Neural crest cell (in vitro differentiated cells): ENCODE measurements at regions not wholly inside any gene's neighbourhood (a gene's known extent, or its start where the extent isn't known, plus 50 kb on each side); places are given as distances from the start of the nearest gene placed in this dataset.
A peak's percentile ranks its signal among the peaks of the same experiment; 100 is the strongest.

Source experiments
- DNase-seq: peaks from one replicate; pipeline ENCODE4 v3.0.0; 2021; ENCODE audit warnings: low read depth, mixed read lengths, low spot score
- H3K27ac Mint-ChIP-seq: one replicate; pipeline ENCODE4 v1.8.0; 2021; ENCODE audit warnings: mild to moderate bottlenecking, mixed read lengths; ENCODE audit not compliant: unreplicated experiment
- H3K27me3 Mint-ChIP-seq: 2 replicates; pipeline ENCODE4 v1.8.0; 2021; ENCODE audit warnings: low read depth, mild to moderate bottlenecking, mixed read lengths
- H3K36me3 Mint-ChIP-seq: 2 replicates; pipeline ENCODE4 v1.8.0; 2021; ENCODE audit warnings: low read depth, mild to moderate bottlenecking, mixed read lengths
- H3K4me1 Mint-ChIP-seq: 2 replicates; pipeline ENCODE4 v1.8.0; 2021; ENCODE audit warnings: mixed read lengths
- H3K4me3 Mint-ChIP-seq: one replicate; pipeline ENCODE4 v1.8.0; 2021; ENCODE audit warnings: mild to moderate bottlenecking, mixed read lengths
- H3K9me3 Mint-ChIP-seq: 2 replicates; pipeline ENCODE4 v1.8.0; 2021; ENCODE audit warnings: mixed read lengths
- TF ChIP-seq, protein P1 (sequence below): fragments of 200-600 bp; sonication (generic); conservative IDR thresholded peaks from 2 replicates; pipeline ENCODE4 v1.5.0; 2021; ENCODE audit warnings: antibody characterized with exemption, mild to moderate bottlenecking

DNA sequence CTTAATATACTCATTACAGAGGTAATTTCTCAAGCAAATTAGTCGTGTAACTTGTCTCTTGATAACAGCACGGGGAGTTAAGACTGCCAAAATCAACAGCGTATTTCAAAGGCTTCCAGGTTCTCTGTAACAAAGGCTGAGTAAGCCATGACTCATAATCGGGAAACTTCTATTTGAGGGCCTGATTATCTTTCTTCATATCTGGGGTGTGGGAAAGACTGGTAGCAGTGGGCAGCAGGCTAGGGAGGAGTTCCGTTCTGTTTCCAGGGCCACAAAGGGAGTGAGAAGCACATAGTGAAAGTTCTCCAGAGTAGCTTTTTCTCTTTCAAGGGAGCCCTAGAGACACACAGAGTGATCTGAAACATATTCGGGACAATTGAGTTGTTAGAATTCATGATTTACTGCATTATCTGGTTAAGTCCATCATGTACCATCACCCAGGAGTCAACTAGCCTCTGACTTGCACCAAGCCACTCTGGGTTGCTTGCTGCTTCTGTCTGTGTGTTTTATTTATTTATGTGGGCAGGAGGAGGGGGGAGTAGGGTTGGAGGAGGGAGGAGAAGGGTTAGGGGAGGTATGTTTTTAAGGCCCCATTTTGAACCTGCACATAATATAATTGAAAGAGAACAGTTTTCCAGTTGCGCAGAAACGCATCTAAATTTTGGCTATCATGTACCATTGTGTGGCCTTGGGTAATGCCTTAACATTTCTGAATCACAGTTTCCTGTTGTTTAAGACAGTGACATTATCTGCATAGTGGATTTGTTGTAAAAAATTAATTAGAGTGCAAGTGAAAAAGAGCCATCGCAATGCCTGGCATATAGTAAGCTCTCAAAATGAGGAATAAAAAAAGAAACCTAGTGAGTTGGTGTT, 80.5 kb upstream of the ITPRID2 start:
- no peaks in the 10 kb centered on the region for H3K27me3 Mint-ChIP-seq
- peaks cover 6% of the 10 kb centered on the region for H3K9me3 Mint-ChIP-seq
- no peak overlapping the region for H3K4me3 Mint-ChIP-seq
- H3K27ac Mint-ChIP-seq, result peak overlapping the region; percentile 91
- DNase-seq, result no peak
- no peaks in the 10 kb centered on the region for H3K36me3 Mint-ChIP-seq
- H3K4me1 Mint-ChIP-seq, result peaks cover 11% of the 10 kb centered on the region
- TF ChIP-seq, protein P1, sequence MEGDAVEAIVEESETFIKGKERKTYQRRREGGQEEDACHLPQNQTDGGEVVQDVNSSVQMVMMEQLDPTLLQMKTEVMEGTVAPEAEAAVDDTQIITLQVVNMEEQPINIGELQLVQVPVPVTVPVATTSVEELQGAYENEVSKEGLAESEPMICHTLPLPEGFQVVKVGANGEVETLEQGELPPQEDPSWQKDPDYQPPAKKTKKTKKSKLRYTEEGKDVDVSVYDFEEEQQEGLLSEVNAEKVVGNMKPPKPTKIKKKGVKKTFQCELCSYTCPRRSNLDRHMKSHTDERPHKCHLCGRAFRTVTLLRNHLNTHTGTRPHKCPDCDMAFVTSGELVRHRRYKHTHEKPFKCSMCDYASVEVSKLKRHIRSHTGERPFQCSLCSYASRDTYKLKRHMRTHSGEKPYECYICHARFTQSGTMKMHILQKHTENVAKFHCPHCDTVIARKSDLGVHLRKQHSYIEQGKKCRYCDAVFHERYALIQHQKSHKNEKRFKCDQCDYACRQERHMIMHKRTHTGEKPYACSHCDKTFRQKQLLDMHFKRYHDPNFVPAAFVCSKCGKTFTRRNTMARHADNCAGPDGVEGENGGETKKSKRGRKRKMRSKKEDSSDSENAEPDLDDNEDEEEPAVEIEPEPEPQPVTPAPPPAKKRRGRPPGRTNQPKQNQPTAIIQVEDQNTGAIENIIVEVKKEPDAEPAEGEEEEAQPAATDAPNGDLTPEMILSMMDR, result no peak

DNA sequence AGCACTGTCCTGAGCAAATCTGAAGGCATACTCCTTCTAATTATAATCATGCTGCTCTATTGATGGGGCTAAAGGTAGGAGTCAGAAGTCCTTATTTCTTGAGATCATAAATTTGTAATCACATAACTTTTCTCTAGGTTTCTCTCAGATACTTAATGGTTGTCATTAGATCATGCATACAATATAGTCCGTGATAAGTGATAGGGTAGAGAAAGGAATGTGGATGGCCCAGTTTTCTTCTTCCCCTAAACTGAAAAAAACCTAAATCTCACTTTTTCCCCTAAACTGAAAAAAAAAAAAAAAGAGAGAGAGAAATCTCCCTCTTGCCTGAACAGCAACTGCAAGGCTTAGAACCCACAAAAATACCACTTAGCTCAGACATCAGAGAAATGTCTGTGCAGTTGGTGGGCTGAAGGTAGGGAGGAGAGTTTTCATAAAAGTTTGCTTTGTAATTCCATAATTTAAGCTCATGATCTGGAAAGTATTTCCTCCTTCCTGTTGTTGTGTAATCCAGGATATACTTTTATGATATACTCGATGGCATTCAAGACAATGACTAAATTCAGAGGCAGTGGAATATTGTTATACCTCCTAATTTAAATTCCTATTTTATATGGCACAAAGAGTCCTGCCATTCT, 79.3 kb upstream of the ITPRID2 start:
- Mint-ChIP-seq H3K9me3 (peaks cover 6% of the 10 kb centered on the region), H3K4me3 (no peak overlapping the region), H3K36me3 (no peaks in the 10 kb centered on the region), H3K4me1 (peaks cover 11% of the 10 kb centered on the region), H3K27me3 (no peaks in the 10 kb centered on the region), H3K27ac (no peak overlapping the region)
- TF ChIP-seq, protein P1, result no peak
- no peak for DNase-seq

DNA sequence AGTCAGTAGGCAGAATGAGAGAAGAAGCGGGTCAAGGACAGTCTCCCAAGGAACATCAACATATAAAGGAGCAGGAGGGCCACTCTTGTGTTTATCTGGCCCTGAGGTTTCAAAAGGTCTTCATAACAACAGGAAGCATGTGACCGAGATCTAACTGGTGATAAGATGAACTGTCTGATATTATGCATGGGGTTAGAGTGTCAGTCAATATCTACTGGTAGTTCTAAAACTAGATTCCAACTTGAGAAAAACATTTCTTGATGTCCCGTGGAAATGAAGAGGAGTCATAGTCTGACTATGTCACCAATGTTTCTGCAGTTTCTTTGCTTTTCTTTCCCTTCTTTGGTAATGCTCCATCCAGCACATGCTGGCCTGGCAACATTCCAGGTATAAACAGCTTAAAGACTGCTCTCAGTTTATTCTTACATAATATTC, 77.5 kb upstream of the ITPRID2 start:
- DNase-seq, result no peak
- TF ChIP-seq, protein P1, result no peak
- Mint-ChIP-seq H3K4me3 (no peak overlapping the region), H3K27ac (no peak overlapping the region), H3K9me3 (peaks cover 6% of the 10 kb centered on the region), H3K36me3 (no peaks in the 10 kb centered on the region), H3K4me1 (peaks cover 15% of the 10 kb centered on the region), H3K27me3 (no peaks in the 10 kb centered on the region)

DNA sequence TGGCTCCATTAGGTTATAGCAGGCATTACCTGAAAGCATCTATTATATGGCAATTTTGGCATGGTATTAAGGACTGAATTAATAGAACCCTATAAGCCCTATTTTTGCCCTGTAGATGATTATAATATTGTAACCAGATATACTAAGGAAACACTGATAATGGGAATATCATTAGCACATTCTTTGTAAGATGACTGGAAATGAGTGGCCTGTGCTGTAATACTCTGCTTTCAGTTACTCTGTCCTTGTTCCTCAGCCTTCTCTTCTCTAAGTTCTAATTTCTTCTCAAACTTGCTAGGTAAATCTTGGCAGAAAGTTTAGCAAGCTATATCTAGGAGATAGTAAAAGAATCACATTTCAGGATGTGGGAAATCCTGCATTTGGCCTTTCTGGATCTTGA, 74.0 kb upstream of the ITPRID2 start:
- Mint-ChIP-seq H3K36me3 (no peaks in the 10 kb centered on the region), H3K9me3 (peaks cover 6% of the 10 kb centered on the region), H3K27me3 (no peaks in the 10 kb centered on the region), H3K4me1 (peaks cover 13% of the 10 kb centered on the region), H3K27ac (no peak overlapping the region), H3K4me3 (no peak overlapping the region)
- TF ChIP-seq, protein P1, result no peak
- no peak for DNase-seq

DNA sequence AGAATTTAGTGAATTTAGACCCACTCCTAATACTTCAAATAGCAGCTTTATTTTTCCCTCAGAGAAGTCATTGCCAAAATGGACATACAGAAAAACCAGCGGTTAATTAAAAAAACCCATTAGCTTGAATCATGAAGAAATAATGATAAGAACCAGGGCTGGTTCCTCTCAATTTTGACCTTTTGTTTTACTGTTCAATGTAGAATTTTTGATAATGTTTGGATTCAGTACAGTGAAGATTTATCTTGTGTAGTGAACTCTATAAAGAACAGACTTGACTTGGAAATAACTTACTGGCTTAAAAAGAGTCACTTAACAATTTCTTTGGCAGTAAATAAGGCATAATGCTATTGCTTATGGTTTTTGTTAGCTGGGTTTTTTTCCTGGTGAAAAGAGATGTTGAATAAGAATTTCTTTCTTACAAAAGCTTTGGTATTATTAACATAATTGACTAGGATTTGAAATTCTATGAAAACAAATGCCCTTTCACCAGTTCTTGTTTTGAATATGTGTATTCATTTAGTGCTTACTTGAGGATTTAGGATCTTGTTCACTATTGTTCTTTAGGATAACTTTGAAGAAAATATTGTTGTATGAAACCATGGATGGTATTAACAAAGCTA, 73.4 kb upstream of the ITPRID2 start:
- no peak overlapping the region for H3K27ac Mint-ChIP-seq
- peaks cover 13% of the 10 kb centered on the region for H3K4me1 Mint-ChIP-seq
- no peak overlapping the region for H3K4me3 Mint-ChIP-seq

More for the DNA sequence above, 73.4 kb upstream of the ITPRID2 start:
- TF ChIP-seq, protein P1, result no peak
- H3K27me3 Mint-ChIP-seq, result no peaks in the 10 kb centered on the region
- H3K9me3 Mint-ChIP-seq, result peaks cover 6% of the 10 kb centered on the region
- DNase-seq, result no peak
- no peaks in the 10 kb centered on the region for H3K36me3 Mint-ChIP-seq
